DMS 273 (cell line): ENCODE measurements at regions not wholly inside any gene's neighbourhood (a gene's known extent, or its start where the extent isn't known, plus 50 kb on each side); places are given as distances from the start of the nearest gene placed in this dataset.

ENCODE experiments used
- DNase-seq: peaks from one replicate; lab custom pipeline; 2025; ENCODE audit not compliant: unreplicated experiment; lab: John Stamatoyannopoulos, UW

DNA sequence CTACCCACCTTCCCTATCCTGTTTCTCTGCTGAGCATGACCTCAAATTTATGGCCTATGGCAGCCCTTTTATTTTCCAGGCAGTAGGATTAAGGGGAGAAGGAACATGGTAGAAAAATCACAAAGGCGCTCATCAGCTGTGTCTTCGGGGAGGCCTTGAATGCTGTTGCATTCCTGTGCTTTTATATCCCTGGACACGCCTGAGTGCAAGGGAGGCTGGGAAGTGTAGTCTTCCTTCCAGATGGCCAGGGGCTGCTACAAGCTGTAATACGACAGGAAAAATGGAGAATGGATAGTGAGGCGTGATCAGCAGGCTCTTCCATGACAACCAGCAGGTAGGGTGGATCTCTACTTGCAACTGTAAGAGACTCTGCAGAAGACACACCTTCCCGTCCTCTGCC, 210.9 kb upstream of the GGTLC1 start:
- no peak for DNase-seq

DNA sequence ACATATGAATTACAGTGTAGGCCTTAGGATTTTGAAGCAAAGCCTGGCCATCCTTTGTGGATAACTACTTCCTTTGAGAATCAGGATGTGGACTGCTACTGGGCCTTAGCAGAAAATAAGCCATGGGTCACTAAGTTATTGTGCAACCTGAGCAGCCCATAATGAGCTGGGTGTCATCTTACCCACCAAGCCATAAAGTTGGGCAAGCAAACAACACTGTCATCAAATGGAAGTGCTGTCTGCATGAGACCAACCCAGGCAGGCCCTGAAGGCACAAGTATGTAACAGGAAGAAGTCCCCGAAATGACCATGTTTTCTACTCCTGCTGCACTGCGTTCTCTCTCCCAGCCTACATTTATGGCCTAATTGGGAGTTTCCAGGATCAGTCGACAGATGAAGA, 205.6 kb upstream of the GGTLC1 start:
- DNase-seq: no peak

DNA sequence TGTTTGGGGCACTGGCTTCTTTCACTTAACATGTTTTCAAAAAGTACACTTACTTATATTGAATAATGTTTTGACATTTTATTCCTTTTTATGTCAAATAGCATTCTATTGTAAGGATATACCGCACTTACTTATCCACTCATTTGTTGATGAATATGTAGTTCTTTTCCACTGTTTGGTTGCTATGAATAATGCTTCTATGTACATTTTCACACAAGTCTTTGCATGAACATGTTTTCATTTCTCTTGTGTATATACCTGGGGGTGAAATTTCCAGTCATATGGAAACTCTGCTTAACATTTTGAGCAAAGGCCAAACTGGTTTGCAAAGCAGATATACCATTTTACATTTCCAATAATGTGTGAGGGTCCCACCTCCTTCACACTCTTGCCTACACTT, 202.3 kb upstream of the GGTLC1 start:
- no peak for DNase-seq

GRCh38 chr20:24185791-24186190, 197.2 kb upstream of the GGTLC1 start:
- no peak for DNase-seq

DNA sequence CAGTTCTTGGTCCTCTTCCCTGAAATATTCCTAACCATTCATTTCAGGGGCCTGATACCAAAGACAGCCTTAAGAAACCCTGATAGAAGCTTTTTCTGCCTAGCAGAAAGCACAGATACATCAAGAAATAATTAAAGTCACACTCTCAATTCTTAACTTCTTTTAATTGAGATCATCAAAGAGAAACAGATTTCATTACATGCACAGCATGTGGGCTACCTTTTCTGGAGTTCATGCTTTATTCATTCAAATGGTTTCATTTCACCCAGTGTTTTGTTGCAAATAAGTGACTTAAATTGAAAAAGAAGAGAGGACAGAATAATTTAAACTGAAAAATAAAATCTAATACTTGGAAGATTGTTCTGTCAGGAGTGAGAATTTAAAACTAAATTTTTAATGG, 192.6 kb upstream of the GGTLC1 start:
- DNase-seq: no peak

DNA sequence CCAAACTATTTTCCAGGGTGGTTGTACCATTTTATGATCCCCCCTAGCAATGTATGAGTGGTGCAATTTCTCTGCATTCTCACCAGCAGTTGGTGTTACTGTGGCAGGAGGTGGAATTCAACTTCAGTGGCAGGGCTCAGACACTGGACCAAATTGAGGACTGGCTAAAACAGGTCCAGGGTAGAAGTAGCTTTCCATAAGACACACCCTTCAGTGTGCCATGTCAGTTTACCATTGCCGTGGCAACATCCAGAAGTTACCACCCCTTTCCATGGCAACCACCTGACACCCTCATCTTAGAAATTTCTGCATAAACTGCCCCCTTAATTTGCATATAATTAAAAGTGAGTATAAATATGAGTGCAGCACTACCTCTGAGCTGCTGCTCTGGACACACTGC, 180.7 kb upstream of the GGTLC1 start:
- DNase-seq: no peak

GRCh38 chr20:24166412-24166811, 177.8 kb upstream of the GGTLC1 start:
- DNase-seq: no peak

DNA sequence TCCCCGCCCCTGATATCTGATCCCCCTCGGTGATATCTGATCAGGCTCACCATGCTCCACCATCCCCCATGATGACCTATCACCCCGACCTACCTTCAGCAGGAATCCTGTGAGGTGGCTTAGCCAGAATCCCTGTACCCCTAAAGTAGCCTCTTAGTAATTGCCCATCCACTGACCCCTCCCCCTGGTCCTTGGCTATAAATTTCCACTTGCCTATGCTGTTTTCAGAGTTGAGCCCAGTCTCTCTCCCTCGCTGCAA, 177.5 kb upstream of the GGTLC1 start:
- DNase-seq: no peak

DNA sequence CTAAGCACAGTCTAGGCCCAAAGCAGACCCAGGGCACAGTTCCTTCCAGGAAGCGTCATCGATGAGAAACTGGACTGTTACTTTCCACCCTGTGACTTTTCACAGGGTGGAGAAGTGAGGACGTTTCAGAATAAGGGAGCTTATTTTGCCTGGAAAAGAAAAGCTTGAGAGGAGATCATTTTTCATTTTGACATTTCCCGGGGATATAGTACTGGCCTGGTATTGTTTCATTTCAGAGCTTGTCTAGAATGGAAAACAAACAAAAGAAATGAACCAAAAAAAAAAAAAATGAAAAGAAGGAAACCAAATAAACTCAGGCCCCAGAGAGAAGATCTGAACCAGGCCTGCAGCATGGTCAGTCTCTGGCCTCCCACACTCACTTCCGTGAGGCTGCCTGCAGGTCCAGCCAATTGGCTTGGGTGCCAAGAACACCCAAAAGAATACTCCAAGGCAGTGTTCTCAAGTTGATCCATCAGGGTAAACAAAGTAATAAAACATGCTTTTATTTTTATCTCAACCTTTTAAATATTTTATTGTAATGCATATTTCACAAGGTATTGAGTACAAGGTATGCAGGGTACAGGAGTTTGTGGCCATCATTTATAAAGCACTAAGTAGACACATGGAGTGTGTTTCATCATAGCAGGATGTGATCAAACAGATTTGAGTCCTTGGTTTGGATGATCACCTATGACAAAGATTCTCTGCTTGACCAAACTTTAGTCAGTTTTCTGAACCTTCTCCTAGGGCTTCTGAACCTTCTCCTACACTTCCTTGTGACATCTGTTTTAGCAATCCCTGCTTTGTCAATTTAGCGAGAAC, 176.9 kb upstream of the GGTLC1 start:
- DNase-seq: no peak

DNA sequence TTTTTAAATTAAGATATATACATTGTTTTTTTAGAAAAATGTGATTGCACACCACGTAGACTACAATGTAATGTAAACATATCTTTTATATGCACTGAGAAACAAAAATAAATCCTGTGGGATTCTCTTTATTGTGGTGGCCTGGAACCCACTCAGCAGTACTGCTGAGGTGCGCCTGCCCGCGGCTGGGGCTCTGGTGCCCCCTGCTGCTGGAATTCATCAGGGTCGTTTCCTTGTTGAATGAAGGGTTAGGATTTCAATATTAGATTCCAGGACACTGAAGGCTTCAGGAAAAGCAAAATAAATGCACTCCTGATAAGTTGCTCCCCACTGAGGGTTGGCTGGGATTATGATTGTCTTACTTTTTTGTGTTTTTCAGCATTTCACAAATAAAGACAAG, 175.8 kb upstream of the GGTLC1 start:
- DNase-seq: peak; percentile 61

GRCh38 chr20:24163506-24163905, 174.9 kb upstream of the GGTLC1 start:
- DNase-seq: no peak

GRCh38 chr20:24160563-24161281, 172.1 kb upstream of the GGTLC1 start:
- peak; percentile 79 for DNase-seq

DNA sequence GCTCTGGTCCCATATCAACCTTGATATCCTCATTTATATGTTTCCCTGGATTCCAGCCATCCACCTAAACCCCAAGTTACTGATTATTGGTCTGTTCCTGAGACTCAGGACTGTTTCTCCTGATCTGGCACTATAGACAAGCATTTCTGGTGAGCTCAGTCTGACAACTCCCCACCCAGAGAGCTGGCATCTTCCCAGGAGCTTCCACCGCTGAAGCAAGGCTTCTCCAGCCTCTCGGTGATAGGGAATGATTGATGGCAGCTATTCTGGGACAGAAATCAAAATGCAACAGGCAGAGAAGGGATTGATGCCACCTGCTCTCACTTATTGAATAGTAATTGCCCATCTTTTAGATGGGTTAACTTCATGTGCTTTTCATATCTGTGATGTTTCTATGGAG, 169.7 kb upstream of the GGTLC1 start:
- peak; percentile 81 for DNase-seq

DNA sequence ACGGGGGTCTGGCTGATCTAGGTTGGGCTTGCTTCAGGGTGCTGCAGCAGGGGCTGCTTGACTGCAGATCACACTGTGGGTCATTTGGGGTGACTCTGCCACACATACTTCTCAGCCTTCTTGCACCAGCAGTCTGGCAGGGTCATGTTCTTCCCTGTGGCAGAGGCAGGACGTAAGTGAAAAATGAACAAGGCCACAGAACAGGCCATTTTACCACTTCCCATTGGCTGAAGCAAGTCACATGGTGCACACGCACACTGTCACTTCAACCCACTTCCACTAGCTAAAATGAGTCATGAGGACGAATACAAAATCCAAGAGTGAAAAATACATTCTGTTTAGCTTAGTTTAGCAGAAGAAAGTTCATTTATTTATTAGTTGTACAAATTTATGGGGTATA, 168.6 kb upstream of the GGTLC1 start:
- no peak for DNase-seq

- peak; percentile 90 for DNase-seq
These were observed 164.8 kb upstream of the GGTLC1 start for GRCh38 chr20:24153101-24154040.

GRCh38 chr20:24151621-24152294, 163.2 kb upstream of the GGTLC1 start:
- no peak for DNase-seq

- DNase-seq: no peak
These were observed 161.8 kb upstream of the GGTLC1 start for GRCh38 chr20:24150406-24150805.

DNA sequence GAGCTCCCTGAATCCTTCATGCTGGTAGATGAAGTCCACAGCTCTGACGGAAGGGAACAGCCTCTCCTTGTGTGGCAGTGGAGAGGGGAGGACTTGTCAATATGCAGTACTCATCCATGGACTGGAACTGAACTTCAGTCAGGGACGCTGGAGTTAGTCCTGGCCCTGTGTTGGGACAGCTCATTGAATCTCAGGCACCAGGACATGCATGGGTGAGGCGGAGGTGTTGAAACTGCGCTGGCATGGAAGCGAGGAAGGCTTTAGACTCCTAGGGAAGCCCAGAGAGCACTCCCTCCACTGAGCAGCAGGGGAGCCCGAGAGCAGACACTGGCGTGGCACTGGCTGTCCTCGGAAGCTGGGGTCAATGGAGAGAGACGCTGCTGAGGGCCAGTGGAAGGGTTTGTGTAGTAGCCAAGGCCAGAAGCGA, 161.3 kb upstream of the GGTLC1 start:
- DNase-seq: peak; percentile 54

- DNase-seq: no peak
These were observed 160.6 kb upstream of the GGTLC1 start for GRCh38 chr20:24149175-24149574.

DNA sequence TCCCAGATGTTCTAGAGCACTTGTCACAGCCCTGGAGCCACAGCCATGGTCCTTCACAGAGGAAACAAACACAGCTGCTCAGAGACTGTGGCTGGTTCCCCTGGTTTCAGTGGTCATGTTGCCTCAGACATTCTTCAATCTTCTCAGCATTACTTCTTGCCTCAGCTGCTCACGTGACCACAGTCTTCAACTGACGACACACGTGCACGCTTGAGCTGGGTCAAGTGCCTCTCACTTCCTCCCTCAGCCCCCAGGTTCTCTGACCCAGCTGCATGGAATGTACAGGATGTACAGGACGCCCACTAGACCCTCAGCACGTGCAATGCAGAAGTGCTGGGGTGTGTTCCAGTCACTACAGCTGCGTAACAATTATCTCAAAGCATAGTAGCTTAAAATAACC, 159.8 kb upstream of the GGTLC1 start:
- DNase-seq: no peak

- no peak for DNase-seq
These were observed 159.4 kb upstream of the GGTLC1 start for GRCh38 chr20:24147961-24148360.
